Amygdala (tissue), 56 donors: ENCODE measurements at regions not wholly inside any gene's neighbourhood (a gene's known extent, or its start where the extent isn't known, plus 50 kb on each side); places are given as distances from the start of the nearest gene placed in this dataset.

Source experiments
- DNase-seq, 56 donors: peaks; one replicate each; lab custom pipeline; 2025; lab: John Stamatoyannopoulos, UW

- no peak for DNase-seq
Measured at GRCh38 chr4:98710831-98711230, 52.4 kb upstream of the TSPAN5 start.
